WTC11 (cell line): ENCODE measurements at regions not wholly inside any gene's neighbourhood (a gene's known extent, or its start where the extent isn't known, plus 50 kb on each side); places are given as distances from the start of the nearest gene placed in this dataset.

Source experiments
- ATAC-seq: fragments of 200-7000 bp; cut with Tn5 transposase; 2 replicates; pipeline ENCODE4 v1.10.0; 2021; ENCODE audit warnings: mild to moderate bottlenecking, moderate library complexity
- CTCF ChIA-PET: fragments of 300-600 bp; sonication (Branson Sonifier 250); formaldehyde crosslinking; loops from one replicate; lab custom pipeline; 2021; ENCODE audit warnings: antibody characterized with exemption; lab: Charles Lee
- POLR2A ChIA-PET: fragments of 350-600 bp; sonication (Branson Sonifier 250); formaldehyde crosslinking; loops from one replicate; lab custom pipeline; 2021; ENCODE audit warnings: antibody characterized with exemption; lab: Charles Lee
- DNase-seq: peaks from one replicate; pipeline ENCODE4 v3.0.0; 2021; ENCODE audit warnings: low spot score
- H3K27ac Mint-ChIP-seq: 2 replicates; pipeline ENCODE4 v1.8.0; 2021; ENCODE audit warnings: mixed read lengths
- H3K27me3 Mint-ChIP-seq: 2 replicates; pipeline ENCODE4 v1.8.0; 2021; ENCODE audit warnings: low read depth, mild to moderate bottlenecking, moderate library complexity, mixed read lengths
- H3K36me3 Mint-ChIP-seq: 2 replicates; pipeline ENCODE4 v1.8.0; 2021; ENCODE audit warnings: mixed read lengths
- H3K4me1 Mint-ChIP-seq: 2 replicates; pipeline ENCODE4 v1.8.0; 2022; ENCODE audit warnings: mixed read lengths
- H3K4me3 Mint-ChIP-seq: 2 replicates; pipeline ENCODE4 v1.8.0; 2021; ENCODE audit warnings: mild to moderate bottlenecking, moderate library complexity, mixed read lengths
- H3K9me3 Mint-ChIP-seq: 2 replicates; pipeline ENCODE4 v1.8.0; 2021; ENCODE audit warnings: mixed read lengths
- ATF6 ChIP-seq: sonication (generic); formaldehyde crosslinking; IDR thresholded peaks from 2 replicates; pipeline ENCODE4 v1.8.1; 2023; ENCODE audit warnings: mild to moderate bottlenecking, missing genetic modification reagents
- CREB1 ChIP-seq: sonication (generic); formaldehyde crosslinking; IDR thresholded peaks from 2 replicates; pipeline ENCODE4 v1.8.0; 2023; ENCODE audit warnings: mild to moderate bottlenecking, missing genetic modification reagents
- CREM ChIP-seq: sonication (generic); formaldehyde crosslinking; IDR thresholded peaks from 2 replicates; pipeline ENCODE4 v1.8.1; 2022; ENCODE audit warnings: mild to moderate bottlenecking, missing genetic modification reagents, moderate library complexity
- E2F4 ChIP-seq: sonication (generic); formaldehyde crosslinking; IDR thresholded peaks from 2 replicates; pipeline ENCODE4 v1.8.1; 2022; ENCODE audit warnings: low read depth, mild to moderate bottlenecking, moderate library complexity, missing genetic modification reagents, borderline replicate concordance
- EMX1 ChIP-seq: fragments of 250-450 bp; sonication (Bioruptor Pico); IDR thresholded peaks from 2 replicates; pipeline ENCODE4 v1.8.0; 2021; ENCODE audit warnings: mild to moderate bottlenecking
- ESRRA ChIP-seq: sonication (generic); formaldehyde crosslinking; IDR thresholded peaks from 2 replicates; pipeline ENCODE4 v1.8.1; 2022; ENCODE audit warnings: mild to moderate bottlenecking, missing genetic modification reagents, borderline replicate concordance
- FOXJ3 ChIP-seq: sonication (generic); formaldehyde crosslinking; IDR thresholded peaks from 2 replicates; pipeline ENCODE4 v1.9.0; 2021; ENCODE audit warnings: missing genetic modification reagents, mild to moderate bottlenecking, borderline replicate concordance
- FOXK1 ChIP-seq: sonication (generic); formaldehyde crosslinking; IDR thresholded peaks from 2 replicates; pipeline ENCODE4 v1.8.0; 2022; ENCODE audit warnings: mild to moderate bottlenecking, moderate library complexity, missing genetic modification reagents
- FOXP1 ChIP-seq: sonication (generic); formaldehyde crosslinking; IDR thresholded peaks from 2 replicates; pipeline ENCODE4 v1.8.0; 2022; ENCODE audit warnings: missing genetic modification reagents, mild to moderate bottlenecking, moderate library complexity, borderline replicate concordance
- GTF2I ChIP-seq: fragments of 250-450 bp; sonication (Bioruptor Pico); conservative IDR thresholded peaks from 2 replicates; pipeline ENCODE4 v1.4.0; 2021; ENCODE audit warnings: mild to moderate bottlenecking
- IRF2 ChIP-seq: sonication (generic); formaldehyde crosslinking; IDR thresholded peaks from 2 replicates; pipeline ENCODE4 v1.8.0; 2022; ENCODE audit warnings: low read depth, missing genetic modification reagents, borderline replicate concordance
- MLX ChIP-seq: sonication (generic); formaldehyde crosslinking; IDR thresholded peaks from 2 replicates; pipeline ENCODE4 v1.8.1; 2023; ENCODE audit warnings: mild to moderate bottlenecking, missing genetic modification reagents, moderate library complexity
- NR2C2 ChIP-seq: sonication (generic); formaldehyde crosslinking; IDR thresholded peaks from 2 replicates; pipeline ENCODE4 v1.8.0; 2022; ENCODE audit warnings: mild to moderate bottlenecking, missing genetic modification reagents
- OVOL2 ChIP-seq: fragments of 250-450 bp; sonication (Bioruptor Pico); IDR thresholded peaks from 2 replicates; pipeline ENCODE4 v1.9.0; 2021; ENCODE audit warnings: mild to moderate bottlenecking, borderline replicate concordance
- PRDM15 ChIP-seq: sonication (generic); formaldehyde crosslinking; IDR thresholded peaks from 2 replicates; pipeline ENCODE4 v1.8.0; 2022; ENCODE audit warnings: missing genetic modification reagents
- TCF7 ChIP-seq: sonication (generic); formaldehyde crosslinking; IDR thresholded peaks from 2 replicates; pipeline ENCODE4 v1.8.0; 2022; ENCODE audit warnings: mild to moderate bottlenecking, low read depth, missing genetic modification reagents, moderate library complexity
- TEAD1 ChIP-seq: sonication (generic); formaldehyde crosslinking; IDR thresholded peaks from 2 replicates; pipeline ENCODE4 v1.8.0; 2022; ENCODE audit warnings: mild to moderate bottlenecking, missing genetic modification reagents
- ZNF263 ChIP-seq: sonication (generic); formaldehyde crosslinking; IDR thresholded peaks from 2 replicates; pipeline ENCODE4 v1.8.1; 2022; ENCODE audit warnings: low read depth, mild to moderate bottlenecking, moderate library complexity, missing genetic modification reagents
- ZNF532 ChIP-seq: fragments of 250-450 bp; sonication (Bioruptor Pico); IDR thresholded peaks from 2 replicates; pipeline ENCODE4 v1.9.0; 2021; ENCODE audit warnings: mild to moderate bottlenecking, borderline replicate concordance

- Mint-ChIP-seq H3K4me1 (peaks cover 12% of the 10 kb centered on the region), H3K27ac (no peak overlapping the region), H3K4me3 (no peak overlapping the region), H3K36me3 (peaks cover 8% of the 10 kb centered on the region), H3K27me3 (no peaks in the 10 kb centered on the region), H3K9me3 (peaks cover 14% of the 10 kb centered on the region)
- ChIA-PET CTCF (interaction anchor here (0.7 kb wide), 1 partner anchor 20 kb away, joined by 3 read pairs; no protein-coding TSS in a partner anchor), POLR2A (no interaction called here)
- TF ChIP-seq ESRRA (CRISPR knock-in tag) (no peak), FOXJ3 (no peak), ATF6 (no peak)
- no peak for ATAC-seq
- no peak for DNase-seq
These were observed 497.3 kb downstream of the MIAT start for GRCh38 chr22:27154717-27155116.

- ChIA-PET CTCF (interaction anchor here (1.1 to 1.6 kb wide), 2 partner anchors 13 to 15 kb away, joined by 3 read pairs; no protein-coding TSS in a partner anchor), POLR2A (no interaction called here)
- DNase-seq (no peak), ATAC-seq (no peak)
- Mint-ChIP-seq H3K4me3 (no peak overlapping the region), H3K36me3 (peaks cover 8% of the 10 kb centered on the region), H3K9me3 (peaks cover 14% of the 10 kb centered on the region), H3K4me1 (peaks cover 20% of the 10 kb centered on the region), H3K27ac (no peak overlapping the region), H3K27me3 (peaks cover 2% of the 10 kb centered on the region; the same call in 1 of the 2 replicates)
- TF ChIP-seq CREM (CRISPR knock-in tag) (no peak), GTF2I (no peak), TCF7 (no peak), TEAD1 (no peak), NR2C2 (CRISPR knock-in tag) (no peak), FOXK1 (no peak), OVOL2 (no peak), IRF2 (CRISPR knock-in tag) (no peak), MLX (CRISPR knock-in tag) (no peak), EMX1 (CRISPR knock-in tag) (no peak), PRDM15 (CRISPR knock-in tag) (no peak), ZNF263 (CRISPR knock-in tag) (no peak), CREB1 (CRISPR knock-in tag) (no peak), E2F4 (CRISPR knock-in tag) (no peak), FOXP1 (CRISPR knock-in tag) (no peak), ZNF532 (no peak)
These were observed 499.6 kb downstream of the MIAT start for GRCh38 chr22:27156821-27157489.
